Thyroid gland (tissue), 4 donors: ENCODE measurements at regions not wholly inside any gene's neighbourhood (a gene's known extent, or its start where the extent isn't known, plus 50 kb on each side); places are given as distances from the start of the nearest gene placed in this dataset.

Experiments used
- DNase-seq, 2 donors: peaks; one replicate each; pipeline ENCODE4 v3.0.0-alpha.2; 2019
- H3K27ac ChIP-seq, 3 donors: fragments of 200-600 bp; sonication (generic); 1 replicate in 2 of 3; 2 replicates in 1 of 3; pipeline ENCODE4 v1.5.1; 2016 to 2019; ENCODE audit warnings: mild to moderate bottlenecking in 1 of 3, moderate library complexity in 1 of 3
- H3K27me3 ChIP-seq: fragments of 200-600 bp; sonication (generic); one replicate; pipeline ENCODE4 v1.5.1; 2019
- H3K36me3 ChIP-seq, 2 donors: fragments of 200-600 bp; sonication (generic); one replicate each; pipeline ENCODE4 v1.5.1; 2016 to 2019
- H3K4me1 ChIP-seq, 2 donors: fragments of 200-600 bp; sonication (generic); one replicate each; pipeline ENCODE4 v1.5.1; 2017 to 2019
- H3K4me3 ChIP-seq, 3 donors: fragments of 200-600 bp; sonication (generic); replicated peaks in 1 of 3; 1 replicate in 2 of 3; 2 replicates in 1 of 3; pipeline ENCODE4 v1.5.1; 2016; ENCODE audit warnings: mild to moderate bottlenecking in 1 of 3
- H3K9me3 ChIP-seq: fragments of 200-600 bp; sonication (generic); one replicate; pipeline ENCODE4 v1.5.1; 2017
- CTCF ChIP-seq, 6 experiments: fragments of 200-600 bp in 3 of 6; fragments of 450-650 bp in 3 of 6; sonication (generic) in 3 of 6; IDR thresholded peaks; one replicate each; pipeline ENCODE4 v1.5.1; 2016 to 2019; ENCODE audit warnings: antibody characterized with exemption in 6 of 6, mild to moderate bottlenecking in 2 of 6, inconsistent platforms in 1 of 6, moderate library complexity in 1 of 6
- POLR2A ChIP-seq, 2 donors: fragments of 450-650 bp; IDR thresholded peaks; one replicate each; pipeline ENCODE4 v1.6.1; 2017; ENCODE audit warnings: antibody characterized with exemption in 2 of 2, mild to moderate bottlenecking in 2 of 2, moderate library complexity in 1 of 2
- WGBS, 2 donors: methylation state at CpG; one replicate each; pipeline ENCODE4 v1.1.5; 2017; 5-methylcytosine and 5-hydroxymethylcytosine counted together
- intact Hi-C: fragments of 100-400 bp; cut with DNase I; formaldehyde crosslinking; loops from one replicate; pipeline ENCODE4 v1.15.1; 2023

- Histone ChIP-seq H3K36me3 (peaks cover 40 to 41% of the 10 kb centered on the region in 2 donors), H3K27me3 (no peaks in the 10 kb centered on the region), H3K27ac (peak overlapping the region in 1 of 3 donors; percentile 31), H3K9me3 (no peaks in the 10 kb centered on the region), H3K4me1 (peaks cover 18 to 19% of the 10 kb centered on the region in 2 donors), H3K4me3 (no peak overlapping the region)
- 96% methylated on average over 7 of the region's 7 CpGs for WGBS, 2 donors
- no peak for DNase-seq
- intact Hi-C loops = no loop called here
- TF ChIP-seq POLR2A (IDR thresholded peaks at IDR 0.05) = no peak
- no peak for TF ChIP-seq CTCF (IDR thresholded peaks at IDR 0.05)
Measured at GRCh38 chr9:746661-747434, 94.6 kb upstream of the DMRT1 start.

- Histone ChIP-seq H3K4me1 (peaks cover 24 to 26% of the 10 kb centered on the region in 2 donors), H3K27me3 (no peaks in the 10 kb centered on the region), H3K9me3 (no peaks in the 10 kb centered on the region), H3K36me3 (peaks cover 33 to 34% of the 10 kb centered on the region in 2 donors), H3K27ac (peak overlapping the region in 1 of 3 donors; percentile 100), H3K4me3 (no peak overlapping the region)
- 90 to 100% methylated on average over 1 of the region's 1 CpG for WGBS, 2 donors
- no peak for TF ChIP-seq CTCF (IDR thresholded peaks at IDR 0.05)
- intact Hi-C loops = no loop called here
- DNase-seq = no peak
Measured at GRCh38 chr9:747567-747966, 93.9 kb upstream of the DMRT1 start.

- Histone ChIP-seq H3K27ac (peak overlapping the region in 2 of 3 donors; percentile 98 to 100), H3K9me3 (no peaks in the 10 kb centered on the region), H3K4me3 (no peak overlapping the region), H3K27me3 (no peaks in the 10 kb centered on the region), H3K4me1 (peaks cover 24 to 29% of the 10 kb centered on the region in 2 donors), H3K36me3 (peaks cover 20 to 22% of the 10 kb centered on the region in 2 donors)
- no peak for DNase-seq
- TF ChIP-seq CTCF (IDR thresholded peaks at IDR 0.05) = no peak
- no peak for TF ChIP-seq POLR2A (IDR thresholded peaks at IDR 0.05)
- intact Hi-C loops = no loop called here
- 82 to 94% methylated on average over 10 of the region's 10 CpGs for WGBS, 2 donors
Measured at GRCh38 chr9:748861-749497, 92.5 kb upstream of the DMRT1 start.

GRCh38 chr9:749716-750115 is 91.8 kb upstream of the DMRT1 start:
- intact Hi-C loops = no loop called here
- TF ChIP-seq CTCF (IDR thresholded peaks at IDR 0.05) (no peak), POLR2A (IDR thresholded peaks at IDR 0.05) (no peak)
- no peaks in the 10 kb centered on the region for H3K27me3 ChIP-seq
- peak overlapping the region; percentile 96 to 100 (median 98) for H3K27ac ChIP-seq
- H3K36me3 ChIP-seq = peaks cover 14% of the 10 kb centered on the region in 2 donors
- no peak overlapping the region for H3K4me3 ChIP-seq
- DNase-seq = no peak
- 73 to 79% methylated on average over 5 of the region's 5 CpGs for WGBS, 2 donors
- H3K4me1 ChIP-seq = peaks cover 24 to 29% of the 10 kb centered on the region in 2 donors
- no peaks in the 10 kb centered on the region for H3K9me3 ChIP-seq
